ENCODE measurements at regions not wholly inside any gene's neighbourhood (a gene's known extent, or its start where the extent isn't known, plus 50 kb on each side); places are given as distances from the start of the nearest gene placed in this dataset.

DNA sequence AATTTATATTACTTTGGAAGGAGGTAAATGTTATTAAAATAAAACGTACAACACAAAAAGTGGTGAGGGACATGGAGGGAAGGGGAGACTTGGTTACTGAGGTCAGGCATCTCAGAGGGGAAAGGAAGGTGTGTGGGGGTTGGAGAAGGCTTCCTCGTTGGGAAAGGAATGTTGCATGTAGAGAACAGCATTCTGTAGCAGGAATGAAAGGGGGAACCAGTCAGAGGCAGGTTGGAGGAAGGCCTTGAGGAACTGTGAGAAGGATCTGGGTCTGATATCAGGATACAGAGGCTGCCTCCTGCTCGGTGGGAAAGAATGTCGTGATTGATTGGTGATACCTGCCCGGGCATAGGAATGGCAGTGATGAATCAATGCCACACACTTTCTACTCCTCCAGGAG is 103.3 kb upstream of the ZFHX3 start:
- Histone ChIP-seq H3K36me3 (ENCODE audit: insufficient read depth, low read length) (no peaks in the 10 kb centered on the region), H3K4me3 (ENCODE audit: low read depth, low read length, poor library complexity, severe bottlenecking) (no peak overlapping the region), H3K79me2 (ENCODE audit: insufficient read depth, low read length) (no peaks in the 10 kb centered on the region), H3K9me3 (ENCODE audit: low read length) (no peaks in the 10 kb centered on the region), H2AFZ (ENCODE audit: low read length) (no peak overlapping the region), H3F3A (ENCODE audit: insufficient read depth, low read length) (no peaks in the 10 kb centered on the region), H3K9ac (ENCODE audit: low read length) (no peak overlapping the region), H3K4me1 (ENCODE audit: insufficient read depth, low read length, severe bottlenecking) (no peaks in the 10 kb centered on the region), H3K9me2 (ENCODE audit: low read depth, low read length) (no peaks in the 10 kb centered on the region), H3K27me3 (ENCODE audit: insufficient read depth, low read length) (no peaks in the 10 kb centered on the region), H3K4me2 (ENCODE audit: low read length) (no peak overlapping the region), H3K27ac (ENCODE audit: low read depth, low read length, poor library complexity, severe bottlenecking) (no peak overlapping the region), H4K20me1 (ENCODE audit: insufficient read depth, low read length) (no peaks in the 10 kb centered on the region)
- TF ChIP-seq, protein P1, sequence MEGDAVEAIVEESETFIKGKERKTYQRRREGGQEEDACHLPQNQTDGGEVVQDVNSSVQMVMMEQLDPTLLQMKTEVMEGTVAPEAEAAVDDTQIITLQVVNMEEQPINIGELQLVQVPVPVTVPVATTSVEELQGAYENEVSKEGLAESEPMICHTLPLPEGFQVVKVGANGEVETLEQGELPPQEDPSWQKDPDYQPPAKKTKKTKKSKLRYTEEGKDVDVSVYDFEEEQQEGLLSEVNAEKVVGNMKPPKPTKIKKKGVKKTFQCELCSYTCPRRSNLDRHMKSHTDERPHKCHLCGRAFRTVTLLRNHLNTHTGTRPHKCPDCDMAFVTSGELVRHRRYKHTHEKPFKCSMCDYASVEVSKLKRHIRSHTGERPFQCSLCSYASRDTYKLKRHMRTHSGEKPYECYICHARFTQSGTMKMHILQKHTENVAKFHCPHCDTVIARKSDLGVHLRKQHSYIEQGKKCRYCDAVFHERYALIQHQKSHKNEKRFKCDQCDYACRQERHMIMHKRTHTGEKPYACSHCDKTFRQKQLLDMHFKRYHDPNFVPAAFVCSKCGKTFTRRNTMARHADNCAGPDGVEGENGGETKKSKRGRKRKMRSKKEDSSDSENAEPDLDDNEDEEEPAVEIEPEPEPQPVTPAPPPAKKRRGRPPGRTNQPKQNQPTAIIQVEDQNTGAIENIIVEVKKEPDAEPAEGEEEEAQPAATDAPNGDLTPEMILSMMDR (IDR thresholded peaks at IDR 0.05; ENCODE audit: low read length), result no peak
- TF ChIP-seq EZH2 (IDR thresholded peaks at IDR 0.05; ENCODE audit: borderline replicate concordance, low read length), result no peak

DNA sequence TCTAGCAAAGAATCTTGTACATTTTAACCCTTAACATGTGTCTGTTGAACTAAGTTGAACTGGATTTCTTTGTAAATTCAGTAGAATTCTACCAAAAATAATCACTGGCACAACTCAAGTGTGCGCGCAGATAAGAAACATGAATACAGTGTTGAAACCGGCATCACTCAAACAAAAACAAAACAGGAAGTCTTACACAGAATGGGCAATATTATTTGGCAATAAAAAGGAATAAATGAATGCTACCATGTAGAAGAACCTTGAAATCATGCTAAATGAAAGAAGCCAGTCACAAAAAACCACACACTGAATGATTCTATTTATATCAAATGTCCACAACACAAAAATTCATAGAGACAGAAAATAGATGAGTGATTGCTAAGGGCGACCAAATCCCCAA is 102.9 kb upstream of the ZFHX3 start:
- no peaks in the 10 kb centered on the region for H4K20me1 ChIP-seq (ENCODE audit: insufficient read depth, low read length)
- no peaks in the 10 kb centered on the region for H3K4me1 ChIP-seq (ENCODE audit: insufficient read depth, low read length, severe bottlenecking)
- H3K9me2 ChIP-seq (ENCODE audit: low read depth, low read length), result no peaks in the 10 kb centered on the region
- TF ChIP-seq, protein P1 (IDR thresholded peaks at IDR 0.05; ENCODE audit: low read length), result no peak
- no peak for TF ChIP-seq EZH2 (IDR thresholded peaks at IDR 0.05; ENCODE audit: borderline replicate concordance, low read length)
- H3K36me3 ChIP-seq (ENCODE audit: insufficient read depth, low read length), result no peaks in the 10 kb centered on the region
- H3K4me2 ChIP-seq (ENCODE audit: low read length), result no peak overlapping the region
- H3K9me3 ChIP-seq (ENCODE audit: low read length), result no peaks in the 10 kb centered on the region
- no peak overlapping the region for H2AFZ ChIP-seq (ENCODE audit: low read length)
- no peaks in the 10 kb centered on the region for H3F3A ChIP-seq (ENCODE audit: insufficient read depth, low read length)
- no peak overlapping the region for H3K9ac ChIP-seq (ENCODE audit: low read length)
- H3K4me3 ChIP-seq (ENCODE audit: low read depth, low read length, poor library complexity, severe bottlenecking), result no peak overlapping the region
- no peak overlapping the region for H3K27ac ChIP-seq (ENCODE audit: low read depth, low read length, poor library complexity, severe bottlenecking)
- no peaks in the 10 kb centered on the region for H3K27me3 ChIP-seq (ENCODE audit: insufficient read depth, low read length)
- no peaks in the 10 kb centered on the region for H3K79me2 ChIP-seq (ENCODE audit: insufficient read depth, low read length)

DNA sequence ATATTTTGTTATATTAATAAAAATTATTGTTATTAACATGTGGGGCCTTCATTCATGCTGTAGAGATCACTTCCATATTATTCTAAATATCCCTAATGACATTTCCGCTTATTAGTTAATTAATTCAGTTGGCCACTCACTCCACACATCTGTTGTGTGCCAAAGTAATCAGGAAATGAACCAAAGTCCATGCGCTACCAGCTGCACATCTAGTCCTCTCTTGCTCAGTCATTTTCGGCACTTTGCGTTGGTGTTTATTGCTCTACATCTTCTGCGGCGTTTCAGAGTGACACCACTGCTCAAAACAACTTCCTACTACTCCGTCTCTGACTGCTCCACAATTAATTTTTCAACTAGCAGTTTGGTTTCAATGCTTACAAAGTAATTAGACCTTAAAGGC is 101.4 kb upstream of the ZFHX3 start:
- Histone ChIP-seq H3K36me3 (ENCODE audit: insufficient read depth, low read length) (no peaks in the 10 kb centered on the region), H3K27ac (ENCODE audit: low read depth, low read length, poor library complexity, severe bottlenecking) (no peak overlapping the region), H3K4me1 (ENCODE audit: insufficient read depth, low read length, severe bottlenecking) (no peaks in the 10 kb centered on the region), H3K9ac (ENCODE audit: low read length) (no peak overlapping the region), H3K9me3 (ENCODE audit: low read length) (no peaks in the 10 kb centered on the region), H2AFZ (ENCODE audit: low read length) (no peak overlapping the region), H4K20me1 (ENCODE audit: insufficient read depth, low read length) (no peaks in the 10 kb centered on the region), H3K4me2 (ENCODE audit: low read length) (no peak overlapping the region), H3K4me3 (ENCODE audit: low read depth, low read length, poor library complexity, severe bottlenecking) (no peak overlapping the region), H3F3A (ENCODE audit: insufficient read depth, low read length) (no peaks in the 10 kb centered on the region), H3K9me2 (ENCODE audit: low read depth, low read length) (no peaks in the 10 kb centered on the region), H3K79me2 (ENCODE audit: insufficient read depth, low read length) (no peaks in the 10 kb centered on the region), H3K27me3 (ENCODE audit: insufficient read depth, low read length) (no peaks in the 10 kb centered on the region)
- TF ChIP-seq EZH2 (IDR thresholded peaks at IDR 0.05; ENCODE audit: borderline replicate concordance, low read length), result no peak
- TF ChIP-seq, protein P1 (IDR thresholded peaks at IDR 0.05; ENCODE audit: low read length), result no peak
